ENCODE measurements at regions not wholly inside any gene's neighbourhood (a gene's known extent, or its start where the extent isn't known, plus 50 kb on each side); places are given as distances from the start of the nearest gene placed in this dataset.

- TF ChIP-seq CTCF (optimal IDR thresholded peaks at IDR 0.05 in 1 of 3, IDR thresholded peaks at IDR 0.05 in 1 of 3, conservative IDR thresholded peaks at IDR 0.05 in 1 of 3; ENCODE audit: extremely low read depth in 1 of 3, insufficient read depth in 2 of 3, low read length in 3 of 3) (no peak), EZH2 (IDR thresholded peaks at IDR 0.05; ENCODE audit: low read length) (no peak)
Measured at GRCh38 chr16:35449663-35450062, 1990.3 kb downstream of the TP53TG3F start.

Measured in keratinocyte (primary cell).